Loucy (cell line): ENCODE measurements at regions not wholly inside any gene's neighbourhood (a gene's known extent, or its start where the extent isn't known, plus 50 kb on each side); places are given as distances from the start of the nearest gene placed in this dataset.
"Not testable (repeated sequence)": the region's sequence is repeated elsewhere in the genome, so short reads cannot be mapped to it uniquely, and the experiment has no call there.

Experiments
- H2AFZ ChIP-seq: fragments of 200-600 bp; sonication (generic); 2 replicates; pipeline ENCODE4 v1.6.0; 2016; ENCODE audit warnings: antibody characterized with exemption, mild to moderate bottlenecking, low read length, moderate library complexity
- H3F3A ChIP-seq: fragments of 200-600 bp; 2 replicates; pipeline ENCODE4 v1.6.0; 2016; ENCODE audit warnings: antibody characterized with exemption, low read depth, mild to moderate bottlenecking
- H3K27me3 ChIP-seq: fragments of 200-600 bp; sonication (generic); 2 replicates; pipeline ENCODE4 v1.6.1; 2014; ENCODE audit warnings: low read length, mild to moderate bottlenecking; ENCODE audit not compliant: insufficient read depth, poor library complexity, severe bottlenecking
- H3K36me3 ChIP-seq: fragments of 200-600 bp; sonication (generic); 2 replicates; pipeline ENCODE4 v1.6.1; 2016; ENCODE audit warnings: low read length; ENCODE audit not compliant: insufficient read depth
- H3K4me1 ChIP-seq: fragments of 200-600 bp; sonication (generic); 2 replicates; pipeline ENCODE4 v1.5.1; 2014; ENCODE audit warnings: low read length, mild to moderate bottlenecking; ENCODE audit not compliant: insufficient read depth, poor library complexity, severe bottlenecking
- H3K4me2 ChIP-seq: fragments of 200-600 bp; sonication (generic); 2 replicates; pipeline ENCODE4 v1.6.0; 2014; ENCODE audit warnings: antibody characterized with exemption, low read length, low read depth, mild to moderate bottlenecking; ENCODE audit not compliant: poor library complexity, severe bottlenecking
- H3K4me3 ChIP-seq: fragments of 200-600 bp; sonication (generic); 2 replicates; pipeline ENCODE4 v1.5.1; 2014; ENCODE audit warnings: low read length, mild to moderate bottlenecking, mixed read lengths; ENCODE audit not compliant: poor library complexity, severe bottlenecking
- H3K79me2 ChIP-seq: fragments of 200-600 bp; sonication (generic); 2 replicates; pipeline ENCODE4 v1.6.1; 2014; ENCODE audit warnings: low read length; ENCODE audit not compliant: insufficient read depth
- H3K9ac ChIP-seq: fragments of 200-600 bp; sonication (generic); 2 replicates; pipeline ENCODE4 v1.6.0; 2014; ENCODE audit warnings: mild to moderate bottlenecking, low read depth, low read length, moderate library complexity; ENCODE audit not compliant: poor library complexity, severe bottlenecking
- H3K9me2 ChIP-seq: fragments of 200-600 bp; sonication (generic); replicated peaks from 2 replicates; pipeline ENCODE4 v1.6.1; 2016; ENCODE audit warnings: low read depth, low read length, mixed read lengths
- H3K9me3 ChIP-seq: fragments of 200-600 bp; sonication (generic); 2 replicates; pipeline ENCODE4 v1.6.1; 2014; ENCODE audit warnings: mild to moderate bottlenecking, antibody characterized with exemption, low read length, low read depth; ENCODE audit not compliant: insufficient read depth
- H4K20me1 ChIP-seq: fragments of 200-600 bp; sonication (generic); 2 replicates; pipeline ENCODE4 v1.6.0; 2014; ENCODE audit warnings: antibody characterized with exemption, low read length, mild to moderate bottlenecking; ENCODE audit not compliant: insufficient read depth, poor library complexity, severe bottlenecking
- CTCF ChIP-seq: fragments of 200-600 bp; sonication (generic); conservative IDR thresholded peaks from 2 replicates; pipeline ENCODE4 v1.5.1; 2014; ENCODE audit warnings: mild to moderate bottlenecking, antibody characterized with exemption, low read length
- EZH2phosphoT487 ChIP-seq: fragments of 200-600 bp; IDR thresholded peaks from 2 replicates; pipeline ENCODE4 v1.6.1; 2018; ENCODE audit warnings: antibody characterized with exemption, mild to moderate bottlenecking, moderate library complexity, borderline replicate concordance

GRCh38 chr14:84323978-84324377 is 1206.0 kb upstream of the FLRT2 start:
- TF ChIP-seq EZH2phosphoT487 (no peak), CTCF (no peak)
- Histone ChIP-seq H3K36me3 (no peaks in the 10 kb centered on the region), H3K27me3 (no peaks in the 10 kb centered on the region), H2AFZ (no peak overlapping the region), H3K4me3 (no peak overlapping the region), H3K9ac (no peak overlapping the region), H3K4me1 (no peaks in the 10 kb centered on the region), H3K9me2 (no peaks in the 10 kb centered on the region), H4K20me1 (no peaks in the 10 kb centered on the region), H3F3A (no peaks in the 10 kb centered on the region), H3K79me2 (no peaks in the 10 kb centered on the region), H3K9me3 (no peaks in the 10 kb centered on the region), H3K4me2 (no peak overlapping the region)

DNA sequence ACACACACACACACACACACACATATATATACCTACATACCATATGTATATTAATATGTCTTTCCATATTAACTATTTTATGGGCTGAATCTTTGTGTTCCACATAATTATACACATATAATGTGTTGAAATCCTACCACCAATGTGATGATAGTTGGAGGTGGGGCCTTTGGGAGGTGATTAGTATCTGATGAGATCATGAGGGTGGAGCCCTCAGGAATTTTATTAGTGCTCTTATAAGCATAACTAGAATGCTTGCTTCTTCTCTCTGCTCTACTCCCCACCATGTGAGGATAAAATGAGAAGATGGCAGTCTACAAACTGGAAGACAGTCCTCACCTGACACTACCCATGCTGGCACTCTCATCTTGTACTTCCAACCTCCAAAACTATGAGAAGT is 1193.5 kb upstream of the FLRT2 start:
- H3K79me2 ChIP-seq = no peaks in the 10 kb centered on the region
- H4K20me1 ChIP-seq = no peaks in the 10 kb centered on the region
- no peaks in the 10 kb centered on the region for H3K9me3 ChIP-seq
- no peaks in the 10 kb centered on the region for H3K36me3 ChIP-seq
- TF ChIP-seq EZH2phosphoT487 (no peak), CTCF (no peak)
- H2AFZ ChIP-seq = no peak overlapping the region
- H3K9ac ChIP-seq = no peak overlapping the region
- no peaks in the 10 kb centered on the region for H3K4me1 ChIP-seq
- no peak overlapping the region for H3K4me2 ChIP-seq
- H3K9me2 ChIP-seq = no peaks in the 10 kb centered on the region
- H3K27me3 ChIP-seq = no peaks in the 10 kb centered on the region
- H3K4me3 ChIP-seq = no peak overlapping the region
- no peaks in the 10 kb centered on the region for H3F3A ChIP-seq

GRCh38 chr14:84340938-84341337 is 1189.0 kb upstream of the FLRT2 start:
- H3K36me3 ChIP-seq = no peaks in the 10 kb centered on the region
- TF ChIP-seq CTCF = no peak
- no peak overlapping the region for H3K9ac ChIP-seq
- H3K4me1 ChIP-seq = no peaks in the 10 kb centered on the region
- H3F3A ChIP-seq = no peaks in the 10 kb centered on the region
- H3K9me2 ChIP-seq = no peaks in the 10 kb centered on the region
- H3K9me3 ChIP-seq = no peaks in the 10 kb centered on the region
- no peaks in the 10 kb centered on the region for H3K79me2 ChIP-seq
- no peak overlapping the region for H2AFZ ChIP-seq
- no peaks in the 10 kb centered on the region for H3K27me3 ChIP-seq
- no peak overlapping the region for H3K4me2 ChIP-seq
- no peak overlapping the region for H3K4me3 ChIP-seq
- H4K20me1 ChIP-seq = no peaks in the 10 kb centered on the region

DNA sequence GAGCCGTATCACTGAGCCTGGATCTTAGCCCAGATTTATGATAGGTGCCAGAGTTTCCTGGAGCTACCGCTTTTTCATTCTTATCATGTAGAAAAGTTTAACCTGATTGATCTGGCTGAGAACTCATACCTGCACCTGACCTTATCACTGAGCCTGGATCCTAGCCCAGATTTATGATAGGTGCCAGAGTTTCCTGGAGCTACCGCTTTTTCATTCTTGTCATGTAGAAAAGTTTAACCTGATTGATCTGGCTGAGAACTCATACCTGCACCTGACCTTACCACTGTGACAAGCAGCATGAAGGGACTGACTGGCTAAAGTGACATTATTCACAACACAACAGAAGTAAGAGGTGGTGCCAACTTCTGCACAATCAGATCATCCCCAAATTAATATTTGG is 1188.1 kb upstream of the FLRT2 start:
- H4K20me1 ChIP-seq, H3F3A ChIP-seq, H3K27me3 ChIP-seq, H3K9me2 ChIP-seq, H3K4me1 ChIP-seq, H3K36me3 ChIP-seq, H3K9ac ChIP-seq, H3K79me2 ChIP-seq, H2AFZ ChIP-seq, H3K4me3 ChIP-seq, H3K4me2 ChIP-seq, H3K9me3 ChIP-seq: not testable (repeated sequence)
